ENCODE measurements at regions not wholly inside any gene's neighbourhood (a gene's known extent, or its start where the extent isn't known, plus 50 kb on each side); places are given as distances from the start of the nearest gene placed in this dataset.

GRCh38 chr2:101623031-101623521 is 74.4 kb upstream of the MAP4K4 start:
- TF ChIP-seq CTCF (IDR thresholded peaks at IDR 0.05; ENCODE audit: insufficient read depth, low read length, poor library complexity, severe bottlenecking) (no peak), EZH2phosphoT487 (conservative IDR thresholded peaks at IDR 0.05; ENCODE audit: low read length) (no peak)
